ENCODE measurements at regions not wholly inside any gene's neighbourhood (a gene's known extent, or its start where the extent isn't known, plus 50 kb on each side); places are given as distances from the start of the nearest gene placed in this dataset.

DNA sequence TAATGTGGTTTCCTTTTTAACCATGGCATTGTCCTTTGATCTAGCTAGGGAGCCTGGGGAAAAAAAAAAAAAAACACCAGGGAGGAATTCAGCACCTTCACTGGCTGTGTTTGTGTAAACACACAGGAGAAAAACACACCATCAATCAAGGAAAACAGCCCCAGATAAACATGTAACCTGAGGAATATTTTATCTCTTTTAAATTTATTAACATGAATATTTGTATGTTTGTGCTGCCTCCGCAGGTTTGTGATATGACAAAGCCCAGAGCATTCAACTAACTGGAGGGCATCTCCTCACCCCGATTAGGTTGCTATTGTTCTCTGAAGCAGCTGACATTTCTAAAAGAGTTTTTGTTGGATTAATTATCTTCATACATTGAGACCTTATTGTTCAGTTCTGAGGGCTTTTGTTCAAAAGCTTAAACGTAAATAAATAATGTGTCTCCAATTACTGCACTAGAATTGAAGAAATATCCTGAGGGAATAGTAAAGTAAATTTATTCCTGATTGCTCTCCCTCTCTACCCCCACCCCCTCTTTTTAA, 89.4 kb upstream of the SEMA3E start:
- TF ChIP-seq POLR2AphosphoS5 (IDR thresholded peaks at IDR 0.05; ENCODE audit: borderline replicate concordance, low read depth, low read length), result no peak
- no peak for TF ChIP-seq EZH2 (IDR thresholded peaks at IDR 0.05)
- TF ChIP-seq FOXP2 (optimal IDR thresholded peaks at IDR 0.05; ENCODE audit: control extremely low read depth, extremely low read length, insufficient read depth), result no peak
